Mucosa of descending colon (tissue), 3 donors: ENCODE measurements at regions not wholly inside any gene's neighbourhood (a gene's known extent, or its start where the extent isn't known, plus 50 kb on each side); places are given as distances from the start of the nearest gene placed in this dataset.
"Not testable (repeated sequence)": the region's sequence is repeated elsewhere in the genome, so short reads cannot be mapped to it uniquely, and the experiment has no call there.

Experiments used
- ATAC-seq: fragments of 200-7000 bp; cut with Tn5 transposase; one replicate; pipeline ENCODE4 v1.9.1; 2020; ENCODE audit warnings: mild to moderate bottlenecking, moderate library complexity
- DNase-seq, 3 donors: peaks; one replicate each; pipeline ENCODE4 v3.0.0-alpha.2; 2020
- H3K36me3 ChIP-seq: fragments of 200-600 bp; one replicate; pipeline ENCODE4 v1.8.0; 2021; ENCODE audit warnings: low read depth, mild to moderate bottlenecking
- H3K4me1 ChIP-seq: fragments of 200-600 bp; one replicate; pipeline ENCODE4 v1.8.0; 2021; ENCODE audit warnings: low read depth, mild to moderate bottlenecking
- H3K4me3 ChIP-seq: fragments of 200-600 bp; one replicate; pipeline ENCODE4 v1.8.0; 2021; ENCODE audit warnings: mild to moderate bottlenecking
- H3K9me3 ChIP-seq: fragments of 200-600 bp; one replicate; pipeline ENCODE4 v1.8.0; 2021; ENCODE audit warnings: mild to moderate bottlenecking
- intact Hi-C, 2 donors: fragments of 100-400 bp; cut with DNase I in 1 of 2; cut with micrococcal nuclease in 1 of 2; formaldehyde crosslinking; loops; one replicate each; pipeline versions ENCODE4 v1.11.0 to v1.11.1; 2022; cut with DNase I, micrococcal nuclease
- TF ChIP-seq, protein P1 (sequence below): fragments of 200-600 bp; IDR thresholded peaks from one replicate; pipeline ENCODE4 v1.8.0; 2022; ENCODE audit warnings: antibody characterized with exemption, mild to moderate bottlenecking
- donor health status: DM: no; HTN: no; CAD: no; lungs with moderate emphysema.
- donor health status: DM: no; HTN: no; CAD: no.
- donor health status: DM: no; HTN: yes; CAD: no.

GRCh38 chrX:115840729-115841409, 279.9 kb downstream of the PLS3 start:
- H3K36me3 ChIP-seq, H3K9me3 ChIP-seq, ATAC-seq, H3K4me3 ChIP-seq, DNase-seq, H3K4me1 ChIP-seq, intact Hi-C loops: not testable (repeated sequence)

- H3K36me3 ChIP-seq, H3K4me3 ChIP-seq, intact Hi-C loops, DNase-seq, H3K4me1 ChIP-seq, H3K9me3 ChIP-seq, ATAC-seq: not testable (repeated sequence)
Measured at GRCh38 chrX:115850986-115851385, 290.0 kb downstream of the PLS3 start.

GRCh38 chrX:115853260-115853659, 292.3 kb downstream of the PLS3 start:
- peak in 1 of 3 donors; percentile 1 for DNase-seq
- ATAC-seq, H3K4me3 ChIP-seq, H3K9me3 ChIP-seq, intact Hi-C loops, H3K4me1 ChIP-seq, H3K36me3 ChIP-seq: not testable (repeated sequence)

DNA sequence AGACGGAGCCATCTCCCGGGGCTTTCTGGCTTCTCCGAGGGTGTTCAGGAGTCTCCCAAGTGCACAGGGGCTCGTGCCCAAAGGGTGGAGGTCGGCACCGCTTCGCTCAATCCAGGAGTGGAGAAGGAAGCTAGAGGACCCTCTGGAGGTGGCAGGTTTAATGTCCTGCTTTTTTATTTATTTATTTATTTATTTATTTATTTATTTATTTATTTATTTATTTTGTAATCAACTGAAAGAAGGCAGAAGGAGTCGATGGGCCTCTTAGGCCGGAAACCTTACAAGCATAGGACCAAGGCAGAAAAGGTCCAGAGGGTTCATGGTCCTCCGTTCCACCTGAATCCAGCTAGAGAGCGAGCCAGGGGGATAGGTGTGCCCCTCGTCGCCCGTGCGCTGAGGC, 289.4 kb upstream of the AGTR2 start:
- H3K4me1 ChIP-seq, H3K4me3 ChIP-seq, H3K9me3 ChIP-seq, H3K36me3 ChIP-seq, intact Hi-C loops, ATAC-seq, DNase-seq: not testable (repeated sequence)

- H3K9me3 ChIP-seq, H3K4me3 ChIP-seq, intact Hi-C loops, H3K4me1 ChIP-seq, H3K36me3 ChIP-seq, DNase-seq, ATAC-seq: not testable (repeated sequence)
Measured at GRCh38 chrX:115884121-115884520, 286.4 kb upstream of the AGTR2 start.

DNA sequence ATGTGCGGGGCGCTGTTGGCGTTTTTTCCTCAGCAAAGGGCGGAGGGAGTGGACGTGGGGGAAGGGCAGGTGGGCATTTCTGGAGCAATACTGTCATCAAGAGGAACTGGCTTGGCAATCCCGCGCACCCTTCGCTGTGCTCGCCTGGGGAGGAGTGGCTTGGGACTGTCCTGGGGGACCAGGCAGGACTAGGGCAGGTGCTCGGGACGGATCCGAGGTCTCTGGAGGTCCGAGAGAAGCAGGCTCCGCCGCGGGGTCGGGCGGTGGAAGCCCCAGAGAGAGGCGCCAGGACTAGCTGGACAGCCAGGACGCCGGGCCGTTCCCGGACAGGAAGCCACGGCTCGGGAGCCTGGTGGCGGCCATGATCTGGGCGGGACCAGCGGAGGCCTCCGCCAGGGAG, 282.5 kb upstream of the AGTR2 start:
- H3K36me3 ChIP-seq, H3K9me3 ChIP-seq, H3K4me1 ChIP-seq, intact Hi-C loops, H3K4me3 ChIP-seq, ATAC-seq: not testable (repeated sequence)
- DNase-seq: peak in 1 of 3 donors; percentile 89

DNA sequence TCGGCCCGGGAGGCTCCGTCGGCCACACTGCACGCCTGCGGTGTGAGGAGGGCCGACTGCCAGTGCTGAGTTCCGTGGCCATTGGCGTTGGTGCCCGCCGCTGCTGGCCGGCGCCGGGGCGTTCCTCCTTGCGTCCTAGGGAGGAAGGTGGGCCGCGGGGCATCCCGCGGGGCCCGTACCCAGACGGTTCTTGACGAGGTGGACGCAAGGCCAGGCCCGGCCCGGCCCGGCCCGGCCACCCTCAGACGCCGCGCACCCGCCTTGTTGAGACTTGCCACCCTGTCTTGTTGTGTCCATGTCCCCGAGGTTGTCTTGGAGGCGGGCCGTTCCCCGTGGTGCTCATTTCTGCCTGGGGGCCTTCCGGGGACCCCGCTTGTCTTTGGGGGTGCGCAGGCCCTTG, 282.0 kb upstream of the AGTR2 start:
- peak in 1 of 3 donors; percentile 68 for DNase-seq
- intact Hi-C loops, H3K4me1 ChIP-seq, ATAC-seq, H3K36me3 ChIP-seq, H3K9me3 ChIP-seq, H3K4me3 ChIP-seq: not testable (repeated sequence)

DNA sequence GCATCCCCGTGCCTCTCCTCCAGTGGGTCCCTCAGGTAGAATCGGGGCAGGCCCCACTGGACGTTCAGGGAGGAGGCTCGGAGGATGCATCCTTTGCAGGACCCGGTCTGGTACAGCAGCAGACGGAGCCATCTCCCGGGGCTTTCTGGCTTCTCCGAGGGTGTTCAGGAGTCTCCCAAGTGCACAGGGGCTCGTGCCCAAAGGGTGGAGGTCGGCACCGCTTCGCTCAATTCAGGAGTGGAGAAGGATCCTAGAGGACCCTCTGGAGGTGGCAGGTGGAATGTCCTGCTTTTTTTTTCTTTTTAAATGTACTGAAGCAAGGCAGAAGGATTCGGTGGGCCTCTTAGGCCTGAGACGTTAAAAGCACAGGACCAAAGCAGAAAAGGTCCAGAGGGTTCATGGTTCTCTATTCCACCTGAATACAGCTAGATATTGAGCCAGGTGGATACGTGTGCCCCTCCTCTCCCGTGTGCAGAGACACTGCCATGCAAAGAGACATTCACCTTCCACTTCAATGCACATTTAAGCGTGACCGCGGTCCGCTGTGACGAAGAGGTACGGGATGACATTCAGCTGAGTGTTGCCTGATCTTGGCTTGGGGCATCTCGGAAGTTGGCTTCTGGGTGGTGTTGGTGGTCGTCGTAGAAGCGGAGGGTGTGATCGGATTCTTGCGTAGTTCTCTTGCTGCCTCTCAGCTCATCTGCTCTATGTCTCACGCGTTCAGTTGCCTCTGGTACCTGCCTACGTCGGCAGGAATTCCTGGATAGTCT, 281.2 kb upstream of the AGTR2 start:
- ATAC-seq (no peak), DNase-seq (peak in 1 of 3 donors; percentile 54)
- H3K4me1 ChIP-seq: no peaks in the 10 kb centered on the region
- H3K36me3 ChIP-seq: no peaks in the 10 kb centered on the region
- intact Hi-C loops: no loop called here
- TF ChIP-seq, protein P1, sequence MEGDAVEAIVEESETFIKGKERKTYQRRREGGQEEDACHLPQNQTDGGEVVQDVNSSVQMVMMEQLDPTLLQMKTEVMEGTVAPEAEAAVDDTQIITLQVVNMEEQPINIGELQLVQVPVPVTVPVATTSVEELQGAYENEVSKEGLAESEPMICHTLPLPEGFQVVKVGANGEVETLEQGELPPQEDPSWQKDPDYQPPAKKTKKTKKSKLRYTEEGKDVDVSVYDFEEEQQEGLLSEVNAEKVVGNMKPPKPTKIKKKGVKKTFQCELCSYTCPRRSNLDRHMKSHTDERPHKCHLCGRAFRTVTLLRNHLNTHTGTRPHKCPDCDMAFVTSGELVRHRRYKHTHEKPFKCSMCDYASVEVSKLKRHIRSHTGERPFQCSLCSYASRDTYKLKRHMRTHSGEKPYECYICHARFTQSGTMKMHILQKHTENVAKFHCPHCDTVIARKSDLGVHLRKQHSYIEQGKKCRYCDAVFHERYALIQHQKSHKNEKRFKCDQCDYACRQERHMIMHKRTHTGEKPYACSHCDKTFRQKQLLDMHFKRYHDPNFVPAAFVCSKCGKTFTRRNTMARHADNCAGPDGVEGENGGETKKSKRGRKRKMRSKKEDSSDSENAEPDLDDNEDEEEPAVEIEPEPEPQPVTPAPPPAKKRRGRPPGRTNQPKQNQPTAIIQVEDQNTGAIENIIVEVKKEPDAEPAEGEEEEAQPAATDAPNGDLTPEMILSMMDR: no peak
- no peak overlapping the region for H3K4me3 ChIP-seq
- H3K9me3 ChIP-seq: no peaks in the 10 kb centered on the region

DNA sequence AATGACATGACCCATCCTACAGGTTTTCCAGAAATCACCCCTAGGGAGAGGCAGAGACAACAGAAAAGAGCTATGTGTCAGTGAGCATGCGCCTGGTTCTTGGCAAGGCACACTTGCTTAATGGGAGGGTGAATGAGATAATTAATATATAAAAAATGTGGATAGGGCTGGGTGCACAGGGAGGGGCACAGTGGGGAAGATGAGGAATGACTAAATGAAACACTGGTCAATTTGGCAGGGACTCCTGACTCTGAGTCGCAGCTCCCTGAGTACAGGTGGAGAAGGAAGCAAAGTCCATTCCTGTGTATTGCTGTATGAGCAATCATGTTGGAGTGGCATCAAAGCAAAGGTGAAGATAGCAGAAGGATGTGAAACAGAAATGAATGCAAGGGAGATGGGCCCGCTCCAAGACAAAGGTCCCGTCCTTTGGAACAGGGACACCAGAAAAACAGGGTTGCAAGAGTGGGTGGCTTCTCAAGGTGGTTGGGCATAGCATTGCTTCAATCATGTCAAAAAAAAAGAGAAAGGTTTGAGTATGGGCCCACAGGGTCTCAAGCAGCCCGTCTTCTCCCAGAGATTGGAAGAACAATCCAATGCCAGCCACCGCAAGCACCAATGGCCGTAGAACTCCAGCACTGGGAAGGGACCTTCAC, 278.4 kb upstream of the AGTR2 start:
- intact Hi-C loops: no loop called here
- no peak overlapping the region for H3K4me3 ChIP-seq

More for the DNA sequence above, 278.4 kb upstream of the AGTR2 start:
- DNase-seq (peak in 2 of 3 donors; percentile 22 to 46), ATAC-seq (peak; percentile 80)
- Histone ChIP-seq H3K9me3 (no peaks in the 10 kb centered on the region), H3K4me1 (no peaks in the 10 kb centered on the region), H3K36me3 (no peaks in the 10 kb centered on the region)
- TF ChIP-seq, protein P1: no peak
